ENCODE measurements at regions not wholly inside any gene's neighbourhood (a gene's known extent, or its start where the extent isn't known, plus 50 kb on each side); places are given as distances from the start of the nearest gene placed in this dataset.

- TF ChIP-seq MAX (IDR thresholded peaks at IDR 0.05; ENCODE audit: low read depth), result no peak
- no peak for TF ChIP-seq SIN3A (IDR thresholded peaks at IDR 0.05; ENCODE audit: borderline replicate concordance, low read depth, low read length)
Observed at GRCh38 chr4:137674066-137674465, 141.8 kb upstream of the PCDH18 start (continued).

- CTCF ChIA-PET, result no interaction called here
- no peak overlapping the region for H3K4me3 ChIP-seq (ENCODE audit: low read depth in 2 of 2, low read length in 1 of 2)
Observed at GRCh38 chr4:137668885-137669545, 136.7 kb upstream of the PCDH18 start.

More at GRCh38 chr4:137668885-137669545, 136.7 kb upstream of the PCDH18 start:
- no peak overlapping the region for H3K4me2 ChIP-seq
- no peaks in the 10 kb centered on the region for H4K20me1 ChIP-seq (ENCODE audit: insufficient read depth)
- H3K9me3 ChIP-seq, result no peaks in the 10 kb centered on the region
- DNase-seq, result no peak
- H2AFZ ChIP-seq (ENCODE audit: low read depth), result no peak overlapping the region
- peaks cover 21% of the 10 kb centered on the region for H3F3A ChIP-seq (replicated peaks; ENCODE audit: insufficient read depth)
- POLR2A ChIA-PET, result no interaction called here
- H3K27ac ChIP-seq (ENCODE audit: low read depth in 2 of 2, low read length in 1 of 2), result no peak overlapping the region
- H3K9ac ChIP-seq, result no peak overlapping the region
- H3K4me1 ChIP-seq (ENCODE audit: control insufficient read depth in 1 of 2, insufficient read depth in 2 of 2, low read depth in 1 of 2, low read length in 1 of 2), result peaks cover 0 to 6% of the 10 kb centered on the region in 2 experiments; a peak in 3 of 4 replicates
- H3K9me2 ChIP-seq, result no peaks in the 10 kb centered on the region
- H3K27me3 ChIP-seq (ENCODE audit: insufficient read depth), result no peaks in the 10 kb centered on the region
- TF ChIP-seq REST (IDR thresholded peaks at IDR 0.05; ENCODE audit: low read depth, low read length) (no peak), FOSL2 (IDR thresholded peaks at IDR 0.05; ENCODE audit: borderline replicate concordance, low read depth) (no peak), EZH2phosphoT487 (IDR thresholded peaks at IDR 0.05; ENCODE audit: borderline replicate concordance, low read depth) (no peak), NFIC (IDR thresholded peaks at IDR 0.05; ENCODE audit: borderline replicate concordance) (no peak), IRF3 (IDR thresholded peaks at IDR 0.05; ENCODE audit: low read depth, low read length) (no peak), PBX3 (IDR thresholded peaks at IDR 0.05) (no peak), ZBTB33 (IDR thresholded peaks at IDR 0.05; ENCODE audit: borderline replicate concordance, low read depth) (no peak), USF1 (IDR thresholded peaks at IDR 0.05; ENCODE audit: borderline replicate concordance, low read depth) (no peak), EP300 (IDR thresholded peaks at IDR 0.05; ENCODE audit: borderline replicate concordance in 1 of 2, low read depth in 1 of 2, low read length in 1 of 2) (no peak), POLR2AphosphoS5 (IDR thresholded peaks at IDR 0.05; ENCODE audit: low read depth, low read length) (no peak)
- no peaks in the 10 kb centered on the region for H3K79me2 ChIP-seq (ENCODE audit: insufficient read depth)
- H3K36me3 ChIP-seq (replicated peaks in 1 of 2; ENCODE audit: control insufficient read depth in 1 of 2, insufficient read depth in 2 of 2, low read length in 1 of 2), result no peaks in the 10 kb centered on the region
